Smooth muscle cell (in vitro differentiated cells): ENCODE measurements at regions not wholly inside any gene's neighbourhood (a gene's known extent, or its start where the extent isn't known, plus 50 kb on each side); places are given as distances from the start of the nearest gene placed in this dataset.
"Not testable (repeated sequence)": the region's sequence is repeated elsewhere in the genome, so short reads cannot be mapped to it uniquely, and the experiment has no call there.

Experiments used
- DNase-seq: peaks from one replicate; lab custom pipeline; 2025; ENCODE audit not compliant: unreplicated experiment; lab: John Stamatoyannopoulos, UW
- H2AFZ ChIP-seq: fragments of 200-600 bp; sonication (generic); 2 replicates; pipeline ENCODE4 v1.6.0; 2016; ENCODE audit warnings: antibody characterized with exemption, low read depth, mild to moderate bottlenecking
- H3F3A ChIP-seq: fragments of 200-600 bp; sonication (generic); 2 replicates; pipeline ENCODE4 v1.6.0; 2017; ENCODE audit warnings: antibody characterized with exemption, low read depth
- H3K27ac ChIP-seq: fragments of 200-600 bp; sonication (generic); 2 replicates; pipeline ENCODE4 v1.5.1; 2016; ENCODE audit warnings: low read depth, mild to moderate bottlenecking
- H3K27me3 ChIP-seq: fragments of 200-600 bp; sonication (generic); 2 replicates; pipeline ENCODE4 v1.6.1; 2016; ENCODE audit warnings: low read depth, mild to moderate bottlenecking
- H3K36me3 ChIP-seq: fragments of 200-600 bp; sonication (generic); 2 replicates; pipeline ENCODE4 v1.5.1; 2016; ENCODE audit warnings: low read depth
- H3K4me1 ChIP-seq: fragments of 200-600 bp; sonication (generic); 2 replicates; pipeline ENCODE4 v1.5.1; 2016; ENCODE audit warnings: low read depth
- H3K4me2 ChIP-seq: fragments of 200-600 bp; sonication (generic); 2 replicates; pipeline ENCODE4 v1.6.0; 2016; ENCODE audit warnings: mild to moderate bottlenecking
- H3K4me3 ChIP-seq: fragments of 200-600 bp; sonication (generic); 2 replicates; pipeline ENCODE4 v1.5.1; 2016; ENCODE audit warnings: mild to moderate bottlenecking
- H3K79me2 ChIP-seq: fragments of 200-600 bp; sonication (generic); 2 replicates; pipeline ENCODE4 v1.6.0; 2016; ENCODE audit warnings: low read depth, mild to moderate bottlenecking
- H3K9ac ChIP-seq: fragments of 200-600 bp; sonication (generic); 2 replicates; pipeline ENCODE4 v1.6.0; 2016; ENCODE audit warnings: low read depth
- H3K9me3 ChIP-seq: fragments of 200-600 bp; sonication (generic); replicated peaks from 2 replicates; pipeline ENCODE4 v1.5.1; 2016; ENCODE audit warnings: low read depth
- H4K20me1 ChIP-seq: fragments of 200-600 bp; sonication (generic); 2 replicates; pipeline ENCODE4 v1.6.0; 2016; ENCODE audit warnings: low read depth
- CTCF ChIP-seq: fragments of 200-600 bp; sonication (generic); IDR thresholded peaks from 2 replicates; pipeline ENCODE4 v1.5.1; 2017; ENCODE audit warnings: borderline replicate concordance, mild to moderate bottlenecking, antibody characterized with exemption; ENCODE audit not compliant: insufficient read depth, poor library complexity, severe bottlenecking
- WGBS: methylation state at CpG from one replicate; pipeline ENCODE4 v1.1.7; 2016; ENCODE audit warnings: low lambda C conversion rate; 5-methylcytosine and 5-hydroxymethylcytosine counted together

GRCh38 chr5:100023536-100023935 lies 511.6 kb upstream of the FAM174A start:
- Histone ChIP-seq H3K4me2 (no peak overlapping the region), H3K27ac (no peak overlapping the region), H3K9ac (no peak overlapping the region), H3K79me2 (no peaks in the 10 kb centered on the region), H2AFZ (no peak overlapping the region), H3K9me3 (no peaks in the 10 kb centered on the region), H3F3A (no peaks in the 10 kb centered on the region), H3K4me1 (no peaks in the 10 kb centered on the region), H3K27me3 (no peaks in the 10 kb centered on the region), H3K4me3 (no peak overlapping the region), H4K20me1 (no peaks in the 10 kb centered on the region), H3K36me3 (no peaks in the 10 kb centered on the region)
- TF ChIP-seq CTCF = no peak
- DNase-seq = no peak

- H4K20me1 ChIP-seq = no peaks in the 10 kb centered on the region
- no peak for DNase-seq
- no peaks in the 10 kb centered on the region for H3K4me1 ChIP-seq
- no peak overlapping the region for H2AFZ ChIP-seq
- no peaks in the 10 kb centered on the region for H3K79me2 ChIP-seq
- no peak overlapping the region for H3K4me2 ChIP-seq
- no peak for TF ChIP-seq CTCF
- WGBS = 87% methylated on average over 6 of the region's 6 CpGs
- no peaks in the 10 kb centered on the region for H3F3A ChIP-seq
- H3K4me3 ChIP-seq = no peak overlapping the region
- H3K9ac ChIP-seq = no peak overlapping the region
- H3K36me3 ChIP-seq = no peaks in the 10 kb centered on the region
- no peak overlapping the region for H3K27ac ChIP-seq
- H3K9me3 ChIP-seq = no peaks in the 10 kb centered on the region
- H3K27me3 ChIP-seq = no peaks in the 10 kb centered on the region
These were observed 517.5 kb upstream of the FAM174A start for GRCh38 chr5:100017520-100018262.

GRCh38 chr5:100013305-100013704 lies 521.9 kb upstream of the FAM174A start:
- not testable (repeated sequence) for H3K9ac ChIP-seq, DNase-seq, H3K79me2 ChIP-seq, H4K20me1 ChIP-seq, H3F3A ChIP-seq, H3K4me1 ChIP-seq, H3K36me3 ChIP-seq, H3K9me3 ChIP-seq, H3K4me2 ChIP-seq, H3K27ac ChIP-seq, H2AFZ ChIP-seq, H3K27me3 ChIP-seq, H3K4me3 ChIP-seq
- WGBS = 98% methylated on average over 4 of the region's 4 CpGs

GRCh38 chr5:100011160-100011559 lies 524.0 kb upstream of the FAM174A start:
- DNase-seq, H3K4me3 ChIP-seq, H3K27ac ChIP-seq, H3K4me1 ChIP-seq, H2AFZ ChIP-seq, H4K20me1 ChIP-seq, H3K36me3 ChIP-seq, H3K79me2 ChIP-seq, H3F3A ChIP-seq, H3K9me3 ChIP-seq, H3K9ac ChIP-seq, H3K27me3 ChIP-seq, H3K4me2 ChIP-seq: not testable (repeated sequence)
- 95% methylated on average over 10 of the region's 10 CpGs for WGBS

- Histone ChIP-seq H3K27ac (peak overlapping the region; percentile 42), H3K4me1 (no peaks in the 10 kb centered on the region), H4K20me1 (no peaks in the 10 kb centered on the region), H3K4me2 (no peak overlapping the region), H3K36me3 (no peaks in the 10 kb centered on the region), H3K4me3 (no peak overlapping the region), H3K27me3 (no peaks in the 10 kb centered on the region), H3K9me3 (no peaks in the 10 kb centered on the region), H3K9ac (no peak overlapping the region), H3F3A (no peaks in the 10 kb centered on the region), H3K79me2 (no peaks in the 10 kb centered on the region), H2AFZ (no peak overlapping the region)
- no peak for TF ChIP-seq CTCF
- no peak for DNase-seq
These were observed 530.2 kb upstream of the FAM174A start for GRCh38 chr5:100004969-100005368.
